ENCODE measurements at regions not wholly inside any gene's neighbourhood (a gene's known extent, or its start where the extent isn't known, plus 50 kb on each side); places are given as distances from the start of the nearest gene placed in this dataset.

DNA sequence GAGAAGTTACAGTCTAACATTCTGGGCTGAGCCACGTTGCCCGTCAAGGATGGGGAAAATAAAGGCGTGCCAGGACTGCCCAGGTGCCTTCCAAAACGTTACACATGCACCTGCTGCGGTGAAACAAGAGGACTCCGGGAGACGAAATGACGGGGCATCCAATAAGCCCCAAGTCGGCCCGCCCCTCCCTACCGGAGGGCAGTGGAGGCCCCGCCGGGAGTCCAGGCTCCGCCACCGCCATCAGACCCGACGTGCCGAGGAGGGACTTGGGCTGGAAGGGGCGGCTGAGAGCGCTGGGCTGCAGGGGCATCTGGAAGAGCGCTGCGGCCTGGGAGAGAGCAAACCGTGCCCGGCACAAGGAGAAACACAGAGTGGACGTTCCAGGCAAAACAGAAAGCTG lies 112.5 kb upstream of the GPC1 start:
- intact Hi-C loops (cut with DNase I) = no loop called here
- peak; percentile 80 for DNase-seq (ENCODE audit: low spot score)

DNA sequence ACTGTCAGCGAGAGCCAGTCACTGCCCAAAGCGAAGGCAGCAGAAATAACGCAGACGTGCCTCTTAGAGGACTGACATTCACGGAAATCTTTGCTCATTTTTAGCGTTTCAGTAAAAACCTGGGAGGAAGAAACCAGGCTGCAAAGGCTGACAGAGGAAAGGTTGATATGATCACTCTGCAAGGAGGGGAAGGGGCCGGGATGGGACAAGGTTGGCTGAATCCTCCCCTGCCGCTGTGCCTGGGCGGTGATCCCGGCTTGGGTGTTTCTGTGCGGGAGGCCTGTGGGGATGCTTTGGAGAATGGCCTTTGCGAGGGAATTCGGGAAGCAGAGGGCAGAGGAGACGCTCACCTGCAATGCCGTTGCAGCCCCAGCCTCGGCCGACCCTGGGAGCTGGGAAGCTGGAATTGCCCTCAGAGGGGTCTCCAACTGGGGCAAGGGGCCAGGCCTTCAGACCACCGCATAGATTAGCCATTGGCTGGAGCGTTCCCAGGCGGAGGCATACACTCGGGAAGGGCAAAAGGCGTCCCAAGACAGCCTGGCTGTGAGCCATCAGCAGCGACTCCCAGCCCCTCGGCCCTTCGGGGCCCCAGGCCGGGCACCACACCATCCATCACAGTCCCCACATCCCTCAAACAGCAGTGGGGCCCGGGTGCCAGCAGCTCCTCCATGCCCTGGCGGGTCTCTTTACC lies 111.7 kb upstream of the GPC1 start:
- peak; percentile 77 for DNase-seq (ENCODE audit: low spot score)
- intact Hi-C loops (cut with DNase I) = no loop called here

DNA sequence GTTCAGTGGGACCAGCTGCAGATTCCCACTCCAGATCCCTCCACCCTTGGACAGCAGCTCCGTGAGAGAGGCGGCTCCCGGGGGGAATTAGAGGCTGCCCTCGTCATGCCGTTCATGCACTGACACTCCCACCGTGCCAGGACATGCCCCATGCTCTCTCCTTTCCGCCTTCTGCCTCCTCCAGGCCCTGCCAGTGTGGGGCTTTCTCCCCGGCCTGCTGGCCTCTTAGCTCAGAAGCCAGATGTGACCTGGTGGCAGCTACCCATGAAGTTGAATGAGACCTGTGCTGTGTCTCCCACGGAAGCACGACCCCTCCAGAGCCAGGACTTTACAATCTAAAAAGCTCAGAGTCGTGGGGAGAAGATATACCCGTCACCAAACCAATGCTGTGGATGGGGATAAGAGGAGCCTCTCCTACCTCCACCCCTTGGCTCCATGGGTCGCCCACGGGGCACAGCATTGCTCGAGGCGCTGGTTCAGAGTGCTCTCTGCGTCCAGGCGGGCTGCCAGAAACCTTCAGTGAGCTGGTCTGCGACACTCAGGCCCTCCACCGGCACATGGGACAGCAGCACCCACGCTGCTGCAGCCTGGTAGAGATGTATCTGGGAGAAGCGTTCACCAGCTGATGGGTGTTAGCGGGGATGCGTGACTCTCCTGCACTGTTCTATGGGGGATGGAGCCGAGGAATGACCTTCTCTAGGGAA lies 111.0 kb upstream of the GPC1 start:
- intact Hi-C loops (cut with DNase I) = no loop called here
- DNase-seq (ENCODE audit: low spot score) = peak; percentile 65

DNA sequence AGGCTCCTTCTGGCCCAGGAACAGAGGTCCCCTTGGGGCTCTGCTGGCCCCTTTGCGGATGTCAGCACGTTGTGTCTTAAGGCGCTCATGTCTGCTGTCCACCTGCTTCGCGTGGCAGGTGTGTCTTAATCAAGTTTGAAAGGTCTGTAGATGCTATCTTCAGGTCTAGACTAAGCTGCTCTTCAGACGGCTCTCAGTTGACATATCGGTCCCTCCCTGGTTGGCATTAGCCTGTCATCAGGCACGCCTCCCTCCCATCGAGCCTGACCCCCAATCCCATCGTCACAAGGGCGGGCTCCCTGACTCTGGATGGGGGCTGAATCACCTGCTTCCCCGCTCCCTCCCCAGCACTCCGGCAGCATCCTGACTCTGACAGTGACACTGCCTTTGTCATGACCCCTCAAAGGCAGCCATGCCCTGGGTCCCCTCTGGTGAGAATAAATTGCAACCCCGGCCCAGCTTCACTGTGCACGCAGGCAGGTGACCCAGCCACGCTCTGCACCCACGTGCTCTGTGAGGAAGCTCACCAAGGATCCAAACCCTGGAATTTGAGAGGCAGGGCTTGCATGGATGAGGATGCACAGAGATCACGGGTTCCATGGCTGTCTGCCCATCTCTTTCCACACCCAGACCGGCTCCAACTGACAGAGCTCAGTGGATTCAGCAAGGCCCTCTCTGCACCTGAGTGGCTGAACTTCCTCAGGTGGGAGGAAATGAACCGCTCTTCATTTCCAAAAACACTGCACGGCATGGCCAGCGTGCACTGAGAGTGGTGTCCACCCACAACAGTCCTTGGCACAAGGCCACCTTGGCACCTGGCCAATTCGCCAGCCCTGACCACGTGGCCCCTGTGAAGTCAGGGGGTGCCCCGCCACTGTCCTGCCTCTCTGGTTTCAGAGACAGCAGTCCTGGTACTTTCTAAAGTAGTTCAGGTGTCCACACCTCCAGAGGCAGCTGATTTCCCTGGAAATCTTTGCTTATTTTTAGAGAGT lies 110.2 kb upstream of the GPC1 start:
- intact Hi-C loops (cut with DNase I) = no loop called here
- peak; percentile 83 for DNase-seq (ENCODE audit: low spot score)

DNA sequence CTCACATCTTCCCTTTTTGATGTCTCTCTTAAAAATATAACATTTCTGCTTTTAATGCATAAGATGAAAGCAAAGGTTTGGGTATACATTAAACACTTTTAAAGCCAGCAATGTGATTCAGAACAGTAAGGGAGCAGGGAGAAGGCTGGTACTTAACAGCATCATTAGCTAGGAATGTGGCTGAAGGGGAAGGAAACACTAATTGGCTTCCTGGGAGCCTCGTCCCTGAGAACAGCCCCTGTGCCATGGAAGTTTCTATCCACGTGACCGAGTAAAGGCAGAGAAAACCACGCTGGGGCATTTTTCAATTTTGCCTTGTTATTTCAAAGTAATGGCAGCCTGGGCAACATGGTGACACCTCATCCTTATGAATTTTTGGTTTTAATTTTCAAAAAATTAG lies 109.2 kb upstream of the GPC1 start:
- peak; percentile 23 for DNase-seq (ENCODE audit: low spot score)
- intact Hi-C loops (cut with DNase I) = no loop called here

DNA sequence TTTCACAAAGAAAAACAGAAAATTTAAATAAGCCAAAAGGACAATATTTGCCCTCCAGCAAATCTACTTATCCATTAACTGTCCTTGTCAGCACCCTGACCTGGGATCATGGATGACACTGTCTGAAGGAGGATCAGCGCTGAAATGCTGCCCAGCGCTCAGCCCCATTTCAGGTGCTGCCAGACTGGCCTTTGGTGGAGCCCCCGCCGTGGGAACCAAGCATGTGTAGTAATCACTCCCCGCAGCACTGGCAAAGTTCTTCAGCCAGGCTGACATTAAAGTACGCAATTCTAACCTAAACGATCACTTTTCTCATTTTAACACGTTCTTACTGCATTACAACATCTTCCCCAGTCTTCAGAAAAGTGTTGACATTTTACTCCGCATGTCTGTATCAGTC lies 108.6 kb upstream of the GPC1 start:
- intact Hi-C loops (cut with DNase I) = no loop called here
- DNase-seq (ENCODE audit: low spot score) = peak; percentile 25

DNA sequence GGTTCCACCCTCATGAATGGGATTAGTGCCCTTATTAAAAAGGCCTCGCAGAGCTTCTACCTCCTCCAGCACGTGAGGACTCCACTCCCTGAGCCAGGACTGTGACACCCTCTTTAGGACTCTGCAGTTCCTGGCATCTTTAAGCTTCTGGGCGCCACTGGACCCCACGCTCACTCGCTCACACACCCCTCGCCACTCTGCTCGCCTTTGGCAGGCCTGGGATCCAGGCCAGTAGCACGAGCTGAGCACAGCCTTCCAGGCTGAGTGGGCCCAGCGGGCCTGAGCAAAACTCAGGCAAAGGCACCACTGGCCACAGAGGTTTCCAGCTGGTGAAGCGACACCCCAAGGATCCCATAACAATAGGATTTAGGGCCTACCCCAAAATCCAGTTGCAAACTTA lies 107.9 kb upstream of the GPC1 start:
- intact Hi-C loops (cut with DNase I) = no loop called here
- peak; percentile 56 for DNase-seq (ENCODE audit: low spot score)

DNA sequence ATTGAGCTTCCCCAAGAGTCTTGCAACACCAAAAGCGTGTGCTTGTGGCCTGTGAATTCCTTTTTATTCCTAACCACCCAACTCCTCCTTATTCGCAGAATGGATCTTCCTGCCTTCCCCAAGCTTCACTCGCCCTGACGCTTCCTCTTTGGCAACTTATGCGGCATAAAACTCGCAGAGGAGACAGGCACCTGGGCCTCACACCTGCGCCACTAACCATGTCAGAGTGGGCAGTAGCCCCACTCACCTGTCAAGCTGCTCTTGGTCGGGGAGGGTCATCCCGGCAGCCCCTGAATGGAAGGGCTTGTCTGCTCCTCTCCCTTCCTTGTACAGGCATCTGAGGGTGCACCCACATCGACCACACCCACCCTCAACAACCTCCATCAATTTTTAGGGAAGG lies 106.9 kb upstream of the GPC1 start:
- peak; percentile 49 for DNase-seq (ENCODE audit: low spot score)
- intact Hi-C loops (cut with DNase I) = no loop called here

DNA sequence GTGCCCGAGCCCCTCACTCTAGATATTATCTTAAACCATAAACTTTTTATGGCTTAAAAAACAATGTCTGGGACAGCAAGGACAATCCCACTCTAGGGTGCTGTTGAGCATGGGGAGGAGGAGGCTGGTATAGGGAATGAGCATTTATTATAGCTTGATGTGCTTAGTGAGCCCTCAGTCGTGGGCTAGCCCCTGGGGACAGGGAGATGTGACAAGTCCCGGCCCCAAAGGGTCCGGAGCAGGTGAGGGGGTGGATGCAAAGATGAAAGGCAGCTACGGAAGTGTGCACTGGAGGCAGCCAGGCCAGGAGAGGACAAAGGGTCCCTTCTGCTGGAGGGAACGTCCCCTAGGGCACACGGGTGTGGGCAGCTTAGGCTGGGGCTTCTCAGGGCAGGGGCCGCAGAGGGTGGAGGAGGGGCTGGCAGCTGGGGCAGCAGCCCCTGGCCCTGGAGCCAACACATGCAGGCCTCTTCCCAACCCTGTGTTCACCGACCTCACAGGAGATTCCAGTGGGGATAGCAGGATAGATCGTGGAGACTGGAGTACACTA lies 106.3 kb upstream of the GPC1 start:
- intact Hi-C loops (cut with DNase I) = no loop called here
- DNase-seq (ENCODE audit: low spot score) = peak; percentile 30

DNA sequence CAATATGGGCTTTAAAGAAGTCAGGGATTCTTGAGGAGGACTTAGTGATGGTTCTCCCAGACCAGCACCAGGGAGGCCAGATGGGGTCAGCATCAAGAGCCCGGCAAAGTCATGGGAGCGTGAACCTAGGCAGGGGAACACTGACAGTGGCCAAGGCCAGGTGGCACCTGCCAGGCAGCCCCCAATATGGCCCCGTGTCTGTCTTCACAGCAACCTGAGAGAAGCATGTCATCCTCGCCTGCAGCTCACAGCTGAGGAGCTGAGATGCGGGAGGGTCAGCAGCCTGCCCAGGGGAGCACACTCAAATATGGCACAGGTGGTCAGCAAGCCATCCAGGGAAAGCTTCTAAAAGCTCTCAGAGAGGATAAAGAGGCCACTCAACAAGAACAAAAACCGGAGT lies 105.7 kb upstream of the GPC1 start:
- peak; percentile 48 for DNase-seq (ENCODE audit: low spot score)
- intact Hi-C loops (cut with DNase I) = no loop called here

DNA sequence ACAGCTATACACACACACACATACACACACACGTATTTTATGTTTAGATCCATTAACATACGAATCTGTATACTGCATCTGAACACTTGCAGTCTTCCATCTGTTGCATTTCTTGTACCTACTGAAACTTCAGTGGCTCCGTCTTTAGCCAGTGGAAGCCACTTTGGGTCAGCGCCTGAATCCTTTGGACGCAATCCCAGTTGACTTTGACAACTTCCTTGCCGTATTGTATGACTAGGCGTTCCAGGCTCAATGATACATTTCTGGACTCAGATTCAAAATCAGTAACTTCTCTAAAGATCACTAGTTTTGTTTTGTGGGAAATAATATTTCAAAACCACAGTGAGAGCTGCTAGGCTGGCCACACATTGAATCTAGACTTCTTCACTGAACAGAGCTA lies 101.5 kb upstream of the GPC1 start:
- intact Hi-C loops (cut with DNase I) = no loop called here

DNA sequence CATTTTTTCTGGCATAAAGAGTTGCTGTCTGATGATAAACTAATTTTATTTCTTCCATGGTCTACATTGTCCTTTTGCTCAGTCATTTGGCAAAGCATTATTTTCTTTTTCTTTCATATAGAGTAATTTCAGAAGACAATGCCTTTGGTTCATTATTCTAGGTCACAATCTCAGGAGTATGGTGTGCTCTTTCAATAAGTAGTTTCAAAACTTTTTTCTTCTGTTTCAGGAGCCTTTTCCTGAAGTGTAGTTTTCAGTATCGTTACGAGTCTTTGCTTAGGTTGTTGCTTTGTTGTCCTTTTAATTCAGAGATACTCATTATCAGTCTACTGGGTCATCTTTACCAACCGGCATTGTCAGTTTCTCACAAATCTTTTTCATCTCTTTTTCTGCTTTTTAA lies 100.4 kb upstream of the GPC1 start:
- no peak for DNase-seq (ENCODE audit: low spot score)
- intact Hi-C loops (cut with DNase I) = no loop called here

More for the DNA sequence above, 101.5 kb upstream of the GPC1 start:
- peak; percentile 37 for DNase-seq (ENCODE audit: low spot score)

DNA sequence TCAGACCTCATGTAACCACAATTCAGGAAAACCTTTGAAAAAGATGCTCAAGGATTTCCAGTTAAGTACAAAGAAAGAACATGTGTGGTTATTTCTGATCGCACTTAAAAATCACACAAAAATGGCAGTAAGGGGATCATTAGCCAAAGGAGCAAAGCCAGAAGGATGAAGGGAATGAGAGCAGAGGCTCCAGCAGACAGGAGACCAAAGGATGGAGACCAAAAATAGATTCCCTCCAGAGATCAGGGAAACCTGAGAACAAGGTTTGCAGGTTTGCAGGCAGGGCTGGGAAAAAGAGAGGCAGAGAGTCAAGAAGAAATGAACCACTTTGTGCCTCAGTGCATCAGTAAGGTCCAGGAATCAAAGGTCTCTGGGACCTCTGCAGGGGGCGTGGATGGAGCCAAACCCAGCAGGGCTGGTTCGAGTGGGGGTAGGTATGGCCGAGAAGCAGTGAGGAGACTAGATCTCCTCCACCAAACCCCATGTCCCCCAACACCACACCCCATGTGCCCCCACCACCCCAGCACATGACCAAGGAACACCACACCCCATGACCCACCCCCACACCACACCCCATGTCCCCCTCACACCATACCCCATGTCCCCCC lies 98.5 kb upstream of the GPC1 start:
- intact Hi-C loops (cut with DNase I) = no loop called here
- DNase-seq (ENCODE audit: low spot score) = peak; percentile 11

DNA sequence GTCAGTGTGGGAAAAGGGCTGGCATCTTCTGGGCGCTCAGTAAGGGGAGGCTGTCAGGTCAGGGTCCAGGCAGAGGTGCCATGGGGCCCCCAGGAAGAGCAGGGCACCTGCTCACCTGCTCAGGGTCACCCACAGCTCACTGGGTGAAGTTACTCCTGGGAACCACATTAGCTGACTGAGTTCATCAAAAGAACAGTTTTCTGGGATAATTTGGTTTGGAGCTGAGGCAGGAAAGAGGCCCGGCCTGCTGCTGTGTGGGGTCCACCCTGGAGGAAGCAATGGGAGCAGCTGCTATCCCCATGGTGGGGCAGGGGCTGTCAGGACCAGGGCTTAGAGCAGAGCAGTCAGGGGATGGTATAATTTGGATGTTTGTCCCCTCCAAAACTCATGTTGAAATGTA lies 97.2 kb upstream of the GPC1 start:
- intact Hi-C loops (cut with DNase I) = no loop called here
- DNase-seq (ENCODE audit: low spot score) = peak; percentile 30

DNA sequence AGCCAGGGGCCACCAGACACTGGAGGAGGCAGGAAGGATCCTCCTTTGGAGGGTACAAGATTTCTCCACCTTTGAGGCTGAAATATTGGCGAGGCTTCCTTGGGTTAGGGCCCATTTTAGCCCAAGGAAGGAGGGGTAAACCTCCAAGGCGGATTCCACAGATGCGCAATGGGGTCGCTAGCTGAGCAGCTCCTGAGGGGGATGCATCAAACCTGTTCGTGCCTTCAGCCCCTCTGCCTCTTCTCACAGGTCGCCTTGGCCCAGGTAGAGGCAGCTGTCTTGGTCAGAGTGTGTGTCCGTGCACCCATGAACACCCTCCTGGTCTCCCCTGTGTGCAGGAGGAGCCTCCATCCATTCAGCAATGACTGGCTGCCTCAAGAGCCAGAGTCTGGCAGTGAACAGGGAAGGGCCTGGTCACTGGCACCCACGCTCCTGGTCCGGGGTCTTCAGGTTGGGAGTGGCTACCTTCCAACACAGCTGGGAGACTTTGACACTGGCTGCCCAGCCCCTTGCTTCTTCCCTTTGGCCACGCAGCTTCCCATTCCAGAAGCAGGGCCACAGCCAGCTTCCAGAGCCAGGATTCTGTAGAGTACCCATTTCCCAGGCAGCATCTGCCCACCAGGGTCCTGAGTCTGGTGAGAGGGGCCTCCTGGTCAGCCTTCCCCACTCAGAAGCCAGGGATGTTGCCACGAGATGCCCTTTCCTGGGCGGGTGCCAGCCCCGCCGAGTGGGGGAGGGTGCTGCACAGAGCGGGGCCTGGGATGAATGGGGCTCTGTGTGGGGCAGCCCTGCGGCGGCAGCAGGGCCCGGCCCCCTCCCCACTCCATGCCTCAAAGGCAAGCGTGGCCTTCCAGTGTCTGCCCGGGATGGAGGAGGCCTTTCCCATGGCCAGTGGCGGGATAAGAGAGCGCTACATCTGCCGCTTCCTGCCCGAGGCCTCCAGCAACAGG lies 95.8 kb upstream of the GPC1 start:
- intact Hi-C loops (cut with DNase I) = no loop called here
- DNase-seq (ENCODE audit: low spot score) = peak; percentile 61

DNA sequence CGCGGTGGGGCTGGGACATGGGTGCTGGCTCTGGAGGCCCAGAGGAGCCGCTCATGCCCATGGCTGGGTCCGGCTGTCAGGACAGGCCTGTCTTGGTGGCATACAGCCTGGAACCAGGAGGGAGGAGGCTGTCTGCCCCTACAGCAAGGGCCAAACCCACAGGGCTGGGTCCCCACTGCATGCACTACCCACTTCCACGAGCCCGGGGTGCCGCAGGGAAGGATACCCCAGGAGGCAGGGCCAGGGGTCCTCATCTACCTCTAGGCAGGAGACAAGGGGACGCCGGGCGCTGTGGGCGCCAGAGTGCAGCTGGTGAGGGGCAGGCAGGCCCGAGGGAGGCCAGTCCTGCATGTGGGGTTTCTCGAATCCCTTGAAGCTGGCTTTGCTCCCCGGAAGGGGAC lies 95.1 kb upstream of the GPC1 start:
- intact Hi-C loops (cut with DNase I) = no loop called here
- peak; percentile 79 for DNase-seq (ENCODE audit: low spot score)

DNA sequence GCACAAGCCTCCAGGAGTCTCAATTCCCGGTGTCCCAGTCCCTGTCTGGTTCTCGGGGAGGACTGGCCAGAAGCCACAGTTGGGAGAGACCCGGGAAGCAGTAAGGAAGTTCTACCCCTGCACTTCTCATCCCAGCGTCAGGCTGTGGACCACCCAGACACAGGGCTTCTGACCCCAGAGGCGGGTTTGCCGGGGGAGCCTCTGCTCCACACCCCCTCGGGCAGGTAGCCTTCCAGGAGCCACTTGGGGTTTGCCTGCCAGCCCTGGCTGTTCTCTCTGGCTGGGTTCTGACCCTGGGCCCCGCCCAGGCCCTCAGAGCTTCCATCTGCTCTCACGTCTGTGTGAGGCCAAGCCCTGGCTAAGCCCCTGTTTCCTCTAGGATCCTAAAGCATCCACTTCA lies 94.4 kb upstream of the GPC1 start:
- intact Hi-C loops (cut with DNase I) = no loop called here
- DNase-seq (ENCODE audit: low spot score) = no peak

DNA sequence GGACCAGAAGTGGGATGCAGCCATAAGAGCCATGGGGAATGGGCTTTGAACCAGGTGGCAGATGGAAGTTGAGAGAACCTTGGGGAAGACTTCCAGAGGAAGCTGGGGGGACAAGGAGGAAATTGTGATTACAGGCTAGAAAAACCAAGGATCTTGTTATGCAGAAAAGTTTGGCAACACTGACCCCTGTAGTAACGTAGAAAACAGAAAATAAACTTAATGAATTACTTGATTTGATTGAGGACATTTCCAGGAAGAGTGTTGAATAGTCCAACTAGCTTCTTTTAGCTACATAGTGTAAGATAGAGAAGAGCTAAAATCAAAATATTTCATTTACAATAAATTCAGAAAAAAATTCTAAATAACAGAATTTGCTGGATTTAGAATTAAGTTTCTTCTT lies 91.9 kb upstream of the GPC1 start:
- DNase-seq (ENCODE audit: low spot score) = no peak
- intact Hi-C loops (cut with DNase I) = no loop called here
